ENCODE measurements at regions not wholly inside any gene's neighbourhood (a gene's known extent, or its start where the extent isn't known, plus 50 kb on each side); places are given as distances from the start of the nearest gene placed in this dataset.
"Not testable (repeated sequence)": the region's sequence is repeated elsewhere in the genome, so short reads cannot be mapped to it uniquely, and the experiment has no call there.

- DNase-seq (ENCODE audit: low read depth, low spot score) (no peak), ATAC-seq (no peak)
- CTCF ChIA-PET: no interaction called here
- in situ Hi-C loops (cut with HindIII; ENCODE audit: low pct_unique_long_range_greater_than_20kb, low sequenced_read_pairs): no loop called here
- H3K27ac ChIP-seq (ENCODE audit: low read length): no peak overlapping the region
- no peak overlapping the region for H3K4me3 ChIP-seq (ENCODE audit: low read depth in 2 of 2, low read length in 2 of 2)
- no peak for TF ChIP-seq CTCF (IDR thresholded peaks at IDR 0.05)
- no peak for TF ChIP-seq TCF7L2 (IDR thresholded peaks at IDR 0.05; ENCODE audit: low read depth, low read length)
- TF ChIP-seq SIN3A (IDR thresholded peaks at IDR 0.05; ENCODE audit: borderline replicate concordance, insufficient read depth, low read depth, low read length): no peak
- TF ChIP-seq POLR2AphosphoS5 (IDR thresholded peaks at IDR 0.05; ENCODE audit: low read depth, low read length): no peak
- H3K36me3 ChIP-seq (ENCODE audit: control insufficient read depth, insufficient read depth, low read length): no peaks in the 10 kb centered on the region
- H3K27me3 ChIP-seq (ENCODE audit: control insufficient read depth, insufficient read depth, low read length): no peaks in the 10 kb centered on the region
- no peaks in the 10 kb centered on the region for H3K9me3 ChIP-seq (ENCODE audit: control insufficient read depth, insufficient read depth, low read depth, low read length)
- no TSS peak for BruUV-seq (replicated peaks)
- H3K4me1 ChIP-seq (ENCODE audit: control insufficient read depth, insufficient read depth, low read length): no peaks in the 10 kb centered on the region
- POLR2A ChIA-PET: no interaction called here
- intact Hi-C loops (cut with micrococcal nuclease; ENCODE audit: unreplicated experiment): no loop called here
Observed at GRCh38 chr11:82184966-82185365, 548.7 kb downstream of the FAM181B start.

GRCh38 chr11:82183346-82183745, 550.3 kb downstream of the FAM181B start:
- H3K9me3 ChIP-seq (ENCODE audit: control insufficient read depth, insufficient read depth, low read depth, low read length): no peaks in the 10 kb centered on the region
- no peak for DNase-seq (ENCODE audit: low read depth, low spot score)
- H3K4me3 ChIP-seq (ENCODE audit: low read depth in 2 of 2, low read length in 2 of 2): no peak overlapping the region
- in situ Hi-C loops (cut with HindIII; ENCODE audit: low pct_unique_long_range_greater_than_20kb, low sequenced_read_pairs): no loop called here
- ChIA-PET CTCF (no interaction called here), POLR2A (no interaction called here)
- TF ChIP-seq REST (IDR thresholded peaks at IDR 0.05; ENCODE audit: insufficient read depth in 1 of 2, low read depth in 2 of 2, low read length in 1 of 2): no peak
- TF ChIP-seq CTCF (IDR thresholded peaks at IDR 0.05): no peak
- no peak for TF ChIP-seq TCF7L2 (IDR thresholded peaks at IDR 0.05; ENCODE audit: low read depth, low read length)
- no peak for TF ChIP-seq SIN3A (IDR thresholded peaks at IDR 0.05; ENCODE audit: borderline replicate concordance, insufficient read depth, low read depth, low read length)
- TF ChIP-seq POLR2AphosphoS5 (IDR thresholded peaks at IDR 0.05; ENCODE audit: low read depth, low read length): no peak
- H3K27me3 ChIP-seq (ENCODE audit: control insufficient read depth, insufficient read depth, low read length): no peaks in the 10 kb centered on the region
- H3K4me1 ChIP-seq (ENCODE audit: control insufficient read depth, insufficient read depth, low read length): no peaks in the 10 kb centered on the region
- BruUV-seq (replicated peaks): no TSS peak
- H3K36me3 ChIP-seq (ENCODE audit: control insufficient read depth, insufficient read depth, low read length): no peaks in the 10 kb centered on the region
- no peak for ATAC-seq
- H3K27ac ChIP-seq (ENCODE audit: low read length): no peak overlapping the region
- intact Hi-C loops (cut with micrococcal nuclease; ENCODE audit: unreplicated experiment): no loop called here

GRCh38 chr11:82182697-82183096, 551.0 kb downstream of the FAM181B start:
- H3K36me3 ChIP-seq (ENCODE audit: control insufficient read depth, insufficient read depth, low read length); CTCF ChIA-PET; DNase-seq (ENCODE audit: low read depth, low spot score); in situ Hi-C loops (cut with HindIII; ENCODE audit: low pct_unique_long_range_greater_than_20kb, low sequenced_read_pairs); H3K4me1 ChIP-seq (ENCODE audit: control insufficient read depth, insufficient read depth, low read length); H3K4me3 ChIP-seq (ENCODE audit: low read depth in 2 of 2, low read length in 2 of 2); H3K9me3 ChIP-seq (ENCODE audit: control insufficient read depth, insufficient read depth, low read depth, low read length); intact Hi-C loops (cut with micrococcal nuclease; ENCODE audit: unreplicated experiment); BruUV-seq (replicated peaks); POLR2A ChIA-PET; ATAC-seq; H3K27me3 ChIP-seq (ENCODE audit: control insufficient read depth, insufficient read depth, low read length); H3K27ac ChIP-seq (ENCODE audit: low read length): not testable (repeated sequence)

GRCh38 chr11:82181796-82182195, 551.9 kb downstream of the FAM181B start:
- not testable (repeated sequence) for ATAC-seq; BruUV-seq (replicated peaks)

More at GRCh38 chr11:82181796-82182195, 551.9 kb downstream of the FAM181B start:
- POLR2A ChIA-PET; H3K27me3 ChIP-seq (ENCODE audit: control insufficient read depth, insufficient read depth, low read length); H3K27ac ChIP-seq (ENCODE audit: low read length); H3K36me3 ChIP-seq (ENCODE audit: control insufficient read depth, insufficient read depth, low read length); H3K4me3 ChIP-seq (ENCODE audit: low read depth in 2 of 2, low read length in 2 of 2); DNase-seq (ENCODE audit: low read depth, low spot score); CTCF ChIA-PET; intact Hi-C loops (cut with micrococcal nuclease; ENCODE audit: unreplicated experiment); H3K4me1 ChIP-seq (ENCODE audit: control insufficient read depth, insufficient read depth, low read length); in situ Hi-C loops (cut with HindIII; ENCODE audit: low pct_unique_long_range_greater_than_20kb, low sequenced_read_pairs); H3K9me3 ChIP-seq (ENCODE audit: control insufficient read depth, insufficient read depth, low read depth, low read length): not testable (repeated sequence)

Measured in Panc1 (cell line).